G401 (cell line): ENCODE measurements at regions not wholly inside any gene's neighbourhood (a gene's known extent, or its start where the extent isn't known, plus 50 kb on each side); places are given as distances from the start of the nearest gene placed in this dataset.
A peak's percentile ranks its signal among the peaks of the same experiment; 100 is the strongest.

Source experiments
- DNase-seq: peaks from one replicate; pipeline ENCODE4 v3.0.0-alpha.2; 2015; ENCODE audit warnings: low spot score
- in situ Hi-C: cut with HindIII; loops from 2 replicates; pipeline ENCODE4 v1.10.0; 2016; ENCODE audit warnings: low sequenced_read_pairs, mixed read lengths

GRCh38 chr5:5031665-5032064, 108.5 kb upstream of the ADAMTS16 start:
- in situ Hi-C loops, result no loop called here
- no peak for DNase-seq

- no peak for DNase-seq
- in situ Hi-C loops, result no loop called here
Observed at GRCh38 chr5:5037674-5038073, 102.5 kb upstream of the ADAMTS16 start.

DNA sequence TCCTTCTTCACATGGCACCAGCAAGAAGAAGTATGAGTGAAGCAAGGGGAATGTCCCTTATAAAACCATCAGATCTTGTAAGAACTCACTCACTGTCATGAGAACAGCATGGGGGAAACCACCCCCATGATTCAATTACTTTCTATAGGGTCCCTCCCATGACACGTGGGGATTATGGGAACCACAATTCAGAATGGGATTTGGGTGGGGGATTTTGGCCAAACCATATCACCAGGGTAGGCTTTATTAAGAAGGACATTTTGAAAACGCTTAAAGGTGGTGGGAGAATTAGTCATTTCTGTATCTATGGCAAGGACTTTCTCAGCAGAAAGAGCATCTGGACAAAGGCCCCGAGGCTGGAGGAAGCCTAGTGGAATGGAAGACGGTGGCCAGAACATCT, 100.2 kb upstream of the ADAMTS16 start:
- DNase-seq, result no peak
- in situ Hi-C loops, result no loop called here

DNA sequence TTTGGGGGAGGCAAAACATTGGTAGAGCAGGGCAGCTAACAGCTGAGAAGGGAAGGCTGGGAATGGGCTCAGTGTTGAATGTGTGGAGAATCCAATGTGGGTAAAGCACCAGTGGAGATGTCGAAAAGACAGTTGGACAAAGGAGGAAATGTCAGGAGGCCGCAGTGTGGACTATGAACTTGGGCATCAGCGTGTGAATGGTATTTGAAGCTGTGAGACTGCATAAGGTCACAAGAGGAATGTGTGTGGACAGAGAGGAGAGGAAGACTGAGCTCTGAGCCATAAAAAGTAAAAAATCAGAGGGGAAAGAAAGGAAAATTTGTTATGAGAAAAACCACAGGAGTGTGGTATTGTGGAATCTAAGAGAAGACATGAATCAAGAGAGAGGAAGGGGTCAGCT, 99.4 kb upstream of the ADAMTS16 start:
- in situ Hi-C loops, result no loop called here
- DNase-seq, result no peak

- DNase-seq, result peak; percentile 8
- in situ Hi-C loops, result no loop called here
Observed at GRCh38 chr5:5042806-5043205, 97.3 kb upstream of the ADAMTS16 start.

DNA sequence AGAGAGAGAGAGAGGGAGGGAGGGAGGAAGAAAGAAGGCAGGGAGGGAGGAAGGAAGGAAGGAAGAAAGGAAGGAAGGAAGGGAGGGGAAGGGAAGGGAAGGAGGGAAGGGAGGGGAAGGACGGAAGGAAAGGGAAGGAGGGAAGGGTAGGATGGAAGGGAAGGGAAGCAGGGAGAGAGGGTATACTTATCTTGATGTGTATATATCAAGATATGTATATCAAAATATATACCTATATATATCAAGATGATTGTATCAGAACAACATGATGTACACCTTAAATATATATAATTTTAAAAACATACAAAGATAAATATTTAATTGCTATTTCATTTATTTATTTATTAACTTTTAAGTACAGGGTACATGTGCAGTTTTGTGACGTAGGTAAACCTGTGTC, 96.8 kb upstream of the ADAMTS16 start:
- DNase-seq, result no peak
- in situ Hi-C loops, result no loop called here

DNA sequence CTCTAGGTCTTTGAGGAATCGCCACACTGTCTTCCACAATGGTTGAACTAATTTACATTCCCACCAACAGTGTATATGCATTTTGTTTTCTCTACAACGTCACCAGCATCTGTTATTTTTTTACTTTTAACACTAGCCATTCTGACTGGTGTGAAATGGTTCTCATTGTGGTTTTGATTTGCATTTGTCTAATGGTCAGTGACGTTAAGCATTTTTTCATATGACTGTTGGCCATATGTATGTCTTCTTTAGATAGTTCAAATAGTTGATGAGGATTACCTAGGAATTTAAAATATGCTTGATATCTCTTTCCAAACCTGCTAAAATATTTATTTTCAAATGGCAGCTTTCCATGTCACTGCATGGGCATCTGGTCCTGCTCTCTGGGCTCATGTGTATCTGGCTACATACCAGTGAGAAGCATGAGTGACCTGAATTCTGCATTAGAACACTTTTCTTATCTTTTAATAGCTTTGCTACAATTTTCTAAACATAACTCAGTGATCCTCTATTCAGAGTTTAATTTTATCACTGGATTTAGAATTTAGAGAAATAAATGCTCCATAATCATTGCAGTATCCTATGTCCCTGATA, 95.8 kb upstream of the ADAMTS16 start:
- in situ Hi-C loops, result no loop called here
- peak; percentile 78 for DNase-seq

DNA sequence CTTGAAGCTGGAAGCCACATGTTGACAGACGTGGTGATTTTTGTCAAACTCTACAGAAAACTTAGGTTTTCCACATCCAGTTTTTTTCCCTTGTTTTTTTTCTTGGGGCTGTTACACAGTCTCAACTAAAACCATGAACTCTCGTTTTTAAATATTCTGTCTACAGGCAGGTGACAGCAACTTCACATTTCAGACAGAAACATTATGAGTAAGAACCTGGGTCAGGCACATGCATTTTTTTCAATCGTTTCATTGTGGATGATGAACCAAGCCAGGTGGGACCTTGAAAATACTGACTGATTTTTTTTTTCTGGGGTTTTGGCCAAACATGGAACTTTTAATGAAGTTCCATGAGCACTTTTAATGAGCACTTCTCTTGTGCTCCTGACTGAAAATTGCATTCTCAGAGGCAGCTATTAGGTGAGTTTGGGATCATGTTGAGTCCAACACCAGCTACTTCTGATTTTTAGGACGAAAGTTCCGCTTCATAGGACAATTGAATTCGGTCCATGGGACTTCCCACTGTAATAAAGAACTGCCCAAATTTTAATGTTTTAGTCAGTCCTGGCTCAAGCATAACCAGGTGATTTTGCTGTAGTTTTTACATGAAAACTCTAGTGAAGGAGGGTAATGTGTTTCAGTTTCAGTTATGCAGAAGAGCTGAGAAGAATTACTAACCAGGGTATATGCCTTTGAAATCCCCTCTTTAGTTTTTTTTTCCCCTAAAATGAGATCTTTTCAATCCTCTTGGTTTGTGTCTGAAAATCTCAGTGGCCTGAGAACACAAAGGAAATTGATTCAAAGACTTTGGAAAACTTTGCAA, 93.2 kb upstream of the ADAMTS16 start:
- in situ Hi-C loops, result no loop called here
- no peak for DNase-seq

- DNase-seq, result no peak
- in situ Hi-C loops, result no loop called here
Observed at GRCh38 chr5:5050801-5051200, 89.3 kb upstream of the ADAMTS16 start.

DNA sequence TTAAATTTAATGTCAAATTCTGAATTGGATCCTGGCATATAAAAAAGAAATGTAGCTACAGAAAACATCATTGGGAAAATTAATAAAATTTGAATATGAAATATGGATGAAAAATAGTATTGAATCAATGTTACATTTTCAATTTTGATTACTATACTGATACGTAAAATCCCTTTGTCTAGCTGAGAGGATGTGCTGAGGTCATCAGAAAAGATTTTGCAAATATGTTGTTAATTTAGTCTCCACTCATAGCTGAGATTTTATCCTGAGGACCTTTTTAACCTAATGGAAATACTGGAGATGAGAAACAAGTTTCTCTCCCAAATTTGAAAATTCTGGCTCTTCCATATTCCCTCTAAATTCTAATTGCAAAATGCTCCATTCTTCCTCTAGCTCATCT, 84.4 kb upstream of the ADAMTS16 start:
- in situ Hi-C loops, result no loop called here
- no peak for DNase-seq

- in situ Hi-C loops, result no loop called here
- DNase-seq, result no peak
Observed at GRCh38 chr5:5061836-5062235, 78.3 kb upstream of the ADAMTS16 start.

DNA sequence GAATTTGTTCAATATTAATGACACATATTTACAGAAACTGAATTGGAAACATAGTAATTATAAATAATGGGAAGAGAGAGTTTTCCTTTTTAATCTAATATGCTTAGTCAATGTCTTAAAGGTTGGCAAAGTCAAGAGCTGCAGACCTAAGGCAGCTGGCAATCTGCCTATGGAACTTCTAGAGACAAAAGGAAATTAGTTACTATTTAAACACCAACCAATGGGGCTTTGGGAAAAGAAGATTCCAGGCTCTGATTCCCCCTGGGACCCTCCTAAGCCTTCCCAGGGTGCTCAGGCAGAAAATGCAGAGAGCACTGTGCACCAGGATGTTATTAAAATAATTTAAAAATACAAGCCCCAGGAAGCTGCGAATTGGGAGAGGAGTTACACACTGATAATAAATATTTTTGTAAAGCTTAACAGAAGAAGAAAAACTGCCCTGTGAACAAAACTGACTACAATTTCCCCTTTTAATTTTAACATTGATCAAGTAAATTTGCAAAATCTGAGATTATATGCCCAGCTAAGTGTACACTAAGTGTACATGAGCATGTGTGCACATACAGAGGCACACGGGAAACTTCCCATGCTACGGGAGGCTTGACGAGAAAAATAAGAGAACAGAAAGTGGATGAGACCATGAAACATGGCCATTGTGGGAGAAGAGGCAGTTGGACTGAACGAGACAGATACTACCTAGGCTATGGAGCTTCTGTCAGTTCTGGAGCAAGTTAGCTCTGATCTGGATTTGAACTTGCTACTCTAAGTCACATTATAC, 77.4 kb upstream of the ADAMTS16 start:
- in situ Hi-C loops, result no loop called here
- no peak for DNase-seq

- in situ Hi-C loops, result no loop called here
Observed at GRCh38 chr5:5063533-5063953, 76.6 kb upstream of the ADAMTS16 start.

GRCh38 chr5:5065472-5065871, 74.7 kb upstream of the ADAMTS16 start:
- in situ Hi-C loops, result no loop called here
- DNase-seq, result no peak

More at GRCh38 chr5:5063533-5063953, 76.6 kb upstream of the ADAMTS16 start:
- DNase-seq, result no peak

- no peak for DNase-seq
- in situ Hi-C loops, result no loop called here
Observed at GRCh38 chr5:5066276-5067186, 73.6 kb upstream of the ADAMTS16 start.

DNA sequence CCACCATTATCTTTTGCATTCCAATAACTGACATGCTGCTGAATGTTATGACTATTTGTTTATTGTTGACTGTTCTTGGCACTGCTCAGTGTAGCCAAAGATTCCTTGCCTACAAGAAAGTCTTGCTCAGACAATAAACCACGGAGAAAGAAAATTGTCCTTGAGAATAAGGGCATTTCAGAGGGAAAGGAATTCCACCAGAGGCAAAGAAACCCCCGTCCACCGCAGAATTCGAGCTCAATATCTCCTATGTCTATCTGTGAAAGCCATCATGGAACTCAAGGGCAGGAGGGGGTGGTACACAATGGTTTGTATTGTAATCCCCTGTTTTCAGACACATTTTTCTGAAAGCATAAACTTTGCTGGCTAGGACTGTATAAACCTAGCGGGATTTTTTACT, 70.3 kb upstream of the ADAMTS16 start:
- no peak for DNase-seq
- in situ Hi-C loops, result no loop called here

DNA sequence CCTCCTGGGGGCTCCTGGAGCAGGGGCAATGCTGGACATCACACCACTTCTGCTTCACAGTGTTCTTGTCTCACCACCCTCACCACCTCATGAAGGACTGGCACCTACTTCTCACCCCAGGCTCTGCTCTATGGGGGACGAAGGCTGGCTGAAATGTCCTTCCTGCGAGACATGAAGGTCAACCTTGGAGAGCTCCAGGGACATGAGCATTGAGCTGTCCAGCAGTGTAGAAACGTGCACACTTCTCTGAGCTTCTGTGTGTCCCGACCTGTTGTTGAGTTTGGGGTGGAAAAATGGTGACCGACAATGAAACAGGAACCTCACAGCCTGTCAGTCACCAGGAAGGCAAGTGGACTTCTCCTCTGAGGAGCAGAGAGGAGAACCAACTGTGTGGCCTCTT, 68.6 kb upstream of the ADAMTS16 start:
- in situ Hi-C loops, result no loop called here
- no peak for DNase-seq

- no peak for DNase-seq
- in situ Hi-C loops, result no loop called here
Observed at GRCh38 chr5:5077236-5077635, 62.9 kb upstream of the ADAMTS16 start.
